ENCODE measurements at regions not wholly inside any gene's neighbourhood (a gene's known extent, or its start where the extent isn't known, plus 50 kb on each side); places are given as distances from the start of the nearest gene placed in this dataset.

DNA sequence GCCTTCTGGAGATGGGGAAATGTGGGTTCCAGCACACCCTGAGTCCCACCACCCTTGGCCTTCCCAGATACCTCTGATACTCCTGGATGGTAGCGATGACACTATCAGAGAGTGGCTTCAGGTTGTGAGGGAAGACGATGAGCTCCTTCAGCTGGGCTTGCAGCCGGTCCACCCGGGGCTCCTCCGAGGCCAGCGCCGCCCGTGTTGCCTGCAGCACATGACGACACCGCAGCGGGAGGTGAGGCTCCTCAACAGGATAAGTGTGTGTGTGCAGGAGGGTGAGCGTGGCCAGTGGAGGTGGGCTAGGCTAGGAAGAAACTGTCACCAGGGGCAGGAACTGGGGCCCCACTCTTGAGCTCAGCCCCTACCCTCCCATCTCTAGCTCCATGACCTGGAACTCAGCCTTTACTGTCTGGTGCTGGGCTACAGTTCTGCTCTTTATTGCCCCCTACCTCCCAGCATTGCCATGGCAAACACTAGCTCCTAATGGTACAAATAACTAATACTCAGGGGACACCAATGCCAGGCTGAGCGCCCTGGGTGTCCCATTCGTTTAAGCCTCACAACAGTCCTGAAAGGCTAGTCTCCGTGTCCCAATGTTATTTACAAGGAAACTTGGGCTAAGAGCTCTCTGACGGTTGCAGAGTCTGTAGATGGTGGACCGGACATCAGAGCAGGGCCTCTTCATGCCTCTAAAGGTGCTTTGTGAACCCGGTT lies 64.1 kb downstream of the SYNE3 start:
- no peak overlapping the region for H3K27ac ChIP-seq
- TF ChIP-seq, protein P1, sequence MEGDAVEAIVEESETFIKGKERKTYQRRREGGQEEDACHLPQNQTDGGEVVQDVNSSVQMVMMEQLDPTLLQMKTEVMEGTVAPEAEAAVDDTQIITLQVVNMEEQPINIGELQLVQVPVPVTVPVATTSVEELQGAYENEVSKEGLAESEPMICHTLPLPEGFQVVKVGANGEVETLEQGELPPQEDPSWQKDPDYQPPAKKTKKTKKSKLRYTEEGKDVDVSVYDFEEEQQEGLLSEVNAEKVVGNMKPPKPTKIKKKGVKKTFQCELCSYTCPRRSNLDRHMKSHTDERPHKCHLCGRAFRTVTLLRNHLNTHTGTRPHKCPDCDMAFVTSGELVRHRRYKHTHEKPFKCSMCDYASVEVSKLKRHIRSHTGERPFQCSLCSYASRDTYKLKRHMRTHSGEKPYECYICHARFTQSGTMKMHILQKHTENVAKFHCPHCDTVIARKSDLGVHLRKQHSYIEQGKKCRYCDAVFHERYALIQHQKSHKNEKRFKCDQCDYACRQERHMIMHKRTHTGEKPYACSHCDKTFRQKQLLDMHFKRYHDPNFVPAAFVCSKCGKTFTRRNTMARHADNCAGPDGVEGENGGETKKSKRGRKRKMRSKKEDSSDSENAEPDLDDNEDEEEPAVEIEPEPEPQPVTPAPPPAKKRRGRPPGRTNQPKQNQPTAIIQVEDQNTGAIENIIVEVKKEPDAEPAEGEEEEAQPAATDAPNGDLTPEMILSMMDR (IDR thresholded peaks at IDR 0.05) = no peak
- H3K4me3 ChIP-seq = no peak overlapping the region
- DNase-seq (ENCODE audit: low spot score) = no peak

DNA sequence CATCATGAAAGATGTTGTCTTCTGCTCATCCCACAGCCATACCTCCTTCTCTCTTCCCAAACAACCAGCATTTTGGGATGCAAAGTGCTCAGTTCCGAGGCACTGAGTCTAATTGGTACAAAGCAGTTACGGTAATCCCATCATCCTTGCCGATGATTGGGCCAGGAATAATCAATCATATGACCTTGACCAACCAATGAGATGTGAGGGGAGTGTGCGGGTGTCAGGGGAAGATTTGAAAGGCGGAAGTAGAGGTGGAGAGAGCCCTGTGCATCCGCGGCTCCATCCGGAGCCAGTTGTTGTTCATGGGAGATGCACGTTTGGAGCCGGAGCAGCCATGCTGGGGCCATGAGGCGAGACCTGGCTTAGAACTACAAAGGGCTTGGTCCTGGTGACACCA lies 67.3 kb downstream of the SYNE3 start:
- TF ChIP-seq, protein P1 (IDR thresholded peaks at IDR 0.05) = no peak
- H3K27ac ChIP-seq = no peak overlapping the region
- DNase-seq (ENCODE audit: low spot score) = no peak
- H3K4me3 ChIP-seq = no peak overlapping the region

DNA sequence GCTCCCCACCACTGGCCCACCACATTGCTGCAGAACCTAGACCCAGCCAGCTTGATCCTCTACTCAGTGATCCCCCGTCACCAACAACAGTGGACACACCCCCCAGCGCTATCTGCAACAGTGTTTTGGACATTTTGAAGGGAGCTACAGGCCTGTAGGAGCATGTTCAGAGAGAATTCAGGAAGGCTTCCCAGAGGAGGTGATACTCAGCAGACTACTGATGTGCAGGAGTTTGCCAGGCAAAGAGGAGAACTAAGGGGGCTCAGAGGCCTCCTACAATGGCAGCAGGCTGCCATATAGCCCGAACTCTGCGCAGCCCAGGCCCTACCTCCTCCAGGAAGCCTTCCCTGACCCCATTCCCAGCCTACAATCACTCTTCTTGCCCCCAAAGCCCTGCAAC lies 70.0 kb downstream of the SYNE3 start:
- DNase-seq (ENCODE audit: low spot score) = no peak
- TF ChIP-seq, protein P1 (IDR thresholded peaks at IDR 0.05) = no peak
- H3K4me3 ChIP-seq = no peak overlapping the region
- H3K27ac ChIP-seq = no peak overlapping the region

DNA sequence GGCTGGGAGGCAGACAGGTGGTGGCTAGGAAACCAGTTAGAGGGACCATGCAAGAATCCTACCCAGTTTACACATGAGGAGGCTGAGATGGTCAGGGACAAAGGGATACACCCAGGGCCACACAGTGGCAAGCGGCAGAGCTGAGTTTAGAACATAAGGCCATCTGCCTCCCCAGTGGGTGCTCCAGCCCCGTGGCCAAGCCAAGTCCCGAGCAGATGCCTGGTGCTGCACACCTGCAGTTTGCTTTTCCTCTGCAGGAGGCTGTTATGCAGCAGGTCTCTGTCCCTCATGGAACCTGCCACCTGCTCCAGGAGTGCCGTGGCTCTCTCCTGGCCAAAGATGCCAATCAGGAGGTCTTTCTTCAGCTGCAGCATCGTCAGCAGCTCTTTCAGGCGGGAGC lies 70.8 kb downstream of the SYNE3 start:
- DNase-seq (ENCODE audit: low spot score) = no peak
- TF ChIP-seq, protein P1 (IDR thresholded peaks at IDR 0.05) = no peak
- Histone ChIP-seq H3K4me3 (no peak overlapping the region), H3K27ac (no peak overlapping the region)

DNA sequence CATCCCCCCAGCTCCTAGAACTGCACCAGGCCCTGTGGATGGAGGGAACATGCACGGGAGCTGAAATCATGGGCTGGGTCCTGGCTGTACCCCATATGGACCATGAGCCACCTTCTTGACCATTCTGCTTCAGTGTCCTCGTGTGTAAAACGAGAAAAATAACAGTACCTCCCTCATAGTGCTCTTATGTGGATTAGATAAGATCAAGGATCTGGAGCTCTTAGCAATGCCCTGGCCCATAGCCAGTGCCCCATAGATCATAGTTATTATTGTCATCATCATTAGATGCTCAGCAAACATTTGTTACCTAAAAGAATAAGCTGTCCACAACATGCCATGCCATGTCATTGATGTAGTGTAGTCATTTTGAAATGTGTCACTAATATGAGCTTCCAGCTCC lies 71.3 kb downstream of the SYNE3 start:
- no peak overlapping the region for H3K27ac ChIP-seq
- DNase-seq (ENCODE audit: low spot score) = no peak
- no peak overlapping the region for H3K4me3 ChIP-seq
- TF ChIP-seq, protein P1 (IDR thresholded peaks at IDR 0.05) = no peak

DNA sequence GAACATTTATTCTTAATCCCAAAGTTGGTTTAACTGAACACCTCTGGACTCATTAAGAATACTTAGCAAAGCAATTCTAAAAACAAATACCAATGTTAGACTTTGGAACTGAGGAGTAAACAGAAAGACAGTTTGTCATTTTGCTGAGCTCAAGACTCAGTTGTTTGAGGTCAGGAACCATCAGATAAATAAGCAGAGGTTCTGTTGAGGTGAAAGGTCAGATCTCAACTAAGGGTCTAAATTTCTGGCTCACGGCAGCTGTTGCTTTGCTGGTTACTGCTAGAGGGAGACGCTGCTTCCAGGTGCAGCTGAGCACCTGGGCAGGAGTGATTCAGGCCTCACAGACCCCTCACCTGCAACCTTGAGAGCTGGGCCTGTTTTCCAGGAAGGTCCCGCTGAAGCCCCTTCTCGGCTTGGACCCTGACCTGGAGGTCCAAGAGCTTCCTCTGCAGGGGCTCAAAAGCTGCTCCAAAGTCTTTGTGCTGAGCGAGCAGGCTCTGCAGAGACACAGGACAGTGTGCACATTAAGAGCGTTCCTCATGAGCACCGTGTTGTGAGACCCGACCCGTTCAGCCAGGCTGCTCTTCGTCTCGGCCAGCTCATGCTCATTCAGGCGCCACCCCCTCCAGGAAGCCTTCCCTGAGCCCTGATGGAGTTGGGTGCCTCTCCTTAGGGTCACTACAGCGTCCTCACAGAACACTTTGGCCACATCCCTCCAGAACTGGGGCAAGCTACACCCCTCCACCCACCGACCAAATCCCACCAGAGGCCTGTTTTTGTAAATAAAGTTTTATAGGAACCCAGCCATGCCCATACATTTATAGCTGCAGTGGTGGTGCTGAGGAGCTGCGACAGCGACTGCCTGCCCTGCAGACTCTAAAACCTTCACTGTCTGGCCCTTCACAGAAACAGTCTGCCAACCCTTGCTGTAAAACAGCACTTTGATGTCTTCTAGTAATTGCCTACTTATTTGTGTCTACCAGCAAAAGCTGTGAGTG lies 72.0 kb downstream of the SYNE3 start:
- Histone ChIP-seq H3K4me3 (no peak overlapping the region), H3K27ac (no peak overlapping the region)
- DNase-seq (ENCODE audit: low spot score) = no peak
- TF ChIP-seq, protein P1 (IDR thresholded peaks at IDR 0.05) = no peak
